ENCODE measurements at regions not wholly inside any gene's neighbourhood (a gene's known extent, or its start where the extent isn't known, plus 50 kb on each side); places are given as distances from the start of the nearest gene placed in this dataset.

DNA sequence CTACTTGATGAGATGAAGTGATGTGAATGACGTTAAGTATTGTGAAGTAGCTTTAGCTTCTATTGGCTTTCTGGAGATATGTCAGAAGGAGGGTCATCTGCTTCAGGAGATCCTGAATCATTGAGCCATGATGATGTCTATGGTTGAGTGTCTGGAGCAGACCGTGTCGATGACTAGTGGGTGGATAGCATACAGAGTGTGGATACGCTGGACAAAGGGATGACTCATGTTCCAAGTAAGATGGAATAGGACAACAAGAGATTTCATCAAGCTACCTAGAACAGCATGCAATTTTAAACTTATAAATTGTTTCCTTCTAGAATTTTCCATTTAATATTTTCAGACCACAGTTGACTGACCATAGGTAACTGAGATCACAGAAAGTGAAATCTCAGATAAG, 116.1 kb upstream of the RBBP6 start:
- TF ChIP-seq, protein P1, sequence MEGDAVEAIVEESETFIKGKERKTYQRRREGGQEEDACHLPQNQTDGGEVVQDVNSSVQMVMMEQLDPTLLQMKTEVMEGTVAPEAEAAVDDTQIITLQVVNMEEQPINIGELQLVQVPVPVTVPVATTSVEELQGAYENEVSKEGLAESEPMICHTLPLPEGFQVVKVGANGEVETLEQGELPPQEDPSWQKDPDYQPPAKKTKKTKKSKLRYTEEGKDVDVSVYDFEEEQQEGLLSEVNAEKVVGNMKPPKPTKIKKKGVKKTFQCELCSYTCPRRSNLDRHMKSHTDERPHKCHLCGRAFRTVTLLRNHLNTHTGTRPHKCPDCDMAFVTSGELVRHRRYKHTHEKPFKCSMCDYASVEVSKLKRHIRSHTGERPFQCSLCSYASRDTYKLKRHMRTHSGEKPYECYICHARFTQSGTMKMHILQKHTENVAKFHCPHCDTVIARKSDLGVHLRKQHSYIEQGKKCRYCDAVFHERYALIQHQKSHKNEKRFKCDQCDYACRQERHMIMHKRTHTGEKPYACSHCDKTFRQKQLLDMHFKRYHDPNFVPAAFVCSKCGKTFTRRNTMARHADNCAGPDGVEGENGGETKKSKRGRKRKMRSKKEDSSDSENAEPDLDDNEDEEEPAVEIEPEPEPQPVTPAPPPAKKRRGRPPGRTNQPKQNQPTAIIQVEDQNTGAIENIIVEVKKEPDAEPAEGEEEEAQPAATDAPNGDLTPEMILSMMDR (IDR thresholded peaks at IDR 0.05), result no peak
- TF ChIP-seq POLR2A (IDR thresholded peaks at IDR 0.05) (no peak), POLR2AphosphoS5 (IDR thresholded peaks at IDR 0.05) (no peak), EP300 (IDR thresholded peaks at IDR 0.05) (no peak)
